ENCODE measurements at regions not wholly inside any gene's neighbourhood (a gene's known extent, or its start where the extent isn't known, plus 50 kb on each side); places are given as distances from the start of the nearest gene placed in this dataset.

- TF ChIP-seq, protein P1, sequence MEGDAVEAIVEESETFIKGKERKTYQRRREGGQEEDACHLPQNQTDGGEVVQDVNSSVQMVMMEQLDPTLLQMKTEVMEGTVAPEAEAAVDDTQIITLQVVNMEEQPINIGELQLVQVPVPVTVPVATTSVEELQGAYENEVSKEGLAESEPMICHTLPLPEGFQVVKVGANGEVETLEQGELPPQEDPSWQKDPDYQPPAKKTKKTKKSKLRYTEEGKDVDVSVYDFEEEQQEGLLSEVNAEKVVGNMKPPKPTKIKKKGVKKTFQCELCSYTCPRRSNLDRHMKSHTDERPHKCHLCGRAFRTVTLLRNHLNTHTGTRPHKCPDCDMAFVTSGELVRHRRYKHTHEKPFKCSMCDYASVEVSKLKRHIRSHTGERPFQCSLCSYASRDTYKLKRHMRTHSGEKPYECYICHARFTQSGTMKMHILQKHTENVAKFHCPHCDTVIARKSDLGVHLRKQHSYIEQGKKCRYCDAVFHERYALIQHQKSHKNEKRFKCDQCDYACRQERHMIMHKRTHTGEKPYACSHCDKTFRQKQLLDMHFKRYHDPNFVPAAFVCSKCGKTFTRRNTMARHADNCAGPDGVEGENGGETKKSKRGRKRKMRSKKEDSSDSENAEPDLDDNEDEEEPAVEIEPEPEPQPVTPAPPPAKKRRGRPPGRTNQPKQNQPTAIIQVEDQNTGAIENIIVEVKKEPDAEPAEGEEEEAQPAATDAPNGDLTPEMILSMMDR (conservative IDR thresholded peaks at IDR 0.05; ENCODE audit: low read length), result no peak
- no peak for TF ChIP-seq EZH2phosphoT487 (IDR thresholded peaks at IDR 0.05; ENCODE audit: borderline replicate concordance)
Measured at GRCh38 chr7:152574892-152575548, 100.9 kb downstream of the XRCC2 start.

All from Loucy (cell line).